COLO829 (cell line): ENCODE measurements at regions not wholly inside any gene's neighbourhood (a gene's known extent, or its start where the extent isn't known, plus 50 kb on each side); places are given as distances from the start of the nearest gene placed in this dataset.

Experiments used
- DNase-seq: peaks from one replicate; pipeline ENCODE4 v3.0.0; 2012; ENCODE audit warnings: low spot score

DNA sequence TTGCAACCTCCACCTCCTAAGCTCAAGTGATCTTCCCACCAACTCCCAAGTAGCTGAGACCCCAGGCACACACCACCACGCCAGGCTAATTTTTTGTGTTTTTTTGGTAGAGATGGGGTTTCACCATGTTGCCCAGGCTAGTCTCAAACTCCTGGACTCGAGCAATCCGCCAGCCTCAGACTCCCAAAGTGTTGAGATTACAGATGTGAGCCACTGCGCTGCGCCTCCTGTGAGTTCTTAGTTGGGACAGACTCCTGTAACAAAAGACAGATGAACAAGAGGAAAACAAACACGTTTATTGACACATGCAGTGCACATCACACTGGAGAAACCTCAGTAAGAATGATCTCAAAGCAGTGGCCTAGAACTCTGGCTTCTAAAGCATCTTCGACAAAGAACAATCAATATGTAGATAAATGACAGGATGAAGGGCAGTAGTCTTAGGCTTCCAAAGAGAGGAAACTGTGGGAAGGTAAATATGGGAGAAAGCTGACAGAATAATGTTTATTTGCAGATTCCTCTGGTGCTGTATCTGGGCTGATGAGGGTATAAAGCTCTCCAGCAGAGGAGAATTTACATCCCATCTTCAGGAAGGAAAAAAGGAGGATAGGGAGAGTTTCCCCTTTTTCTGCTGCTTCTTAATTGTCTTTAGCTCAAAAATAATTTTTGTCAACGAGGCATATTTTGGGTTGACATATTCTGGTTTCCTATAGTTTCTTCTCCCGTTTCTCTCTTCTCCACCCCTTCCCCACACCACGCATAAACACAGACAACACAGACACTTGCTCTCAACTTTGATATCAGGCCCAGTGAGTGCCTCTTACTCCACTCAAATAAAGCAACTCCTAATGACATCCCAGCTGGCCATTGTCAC, 84.7 kb upstream of the TNFAIP3 start:
- no peak for DNase-seq

- DNase-seq: no peak
These were observed 83.3 kb upstream of the TNFAIP3 start for GRCh38 chr6:137783710-137784109.

DNA sequence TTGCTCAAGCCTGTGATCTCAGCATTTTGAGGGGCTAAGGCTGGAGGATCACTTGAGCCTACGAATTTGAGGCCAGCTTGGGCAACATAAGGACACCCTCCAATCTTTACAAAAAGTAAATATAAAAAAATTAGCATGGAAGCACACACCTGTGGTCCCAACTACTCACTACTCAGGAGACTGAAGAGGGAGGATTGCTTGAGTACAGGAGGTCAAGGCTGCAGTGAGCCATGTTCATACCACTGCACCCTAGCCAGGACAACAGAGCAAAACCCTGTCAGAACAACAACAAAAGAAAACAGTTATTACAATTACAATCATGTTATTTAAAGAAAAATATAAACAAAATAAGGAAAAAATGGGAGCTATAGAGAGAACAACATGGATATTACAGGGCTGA, 82.5 kb upstream of the TNFAIP3 start:
- no peak for DNase-seq

DNA sequence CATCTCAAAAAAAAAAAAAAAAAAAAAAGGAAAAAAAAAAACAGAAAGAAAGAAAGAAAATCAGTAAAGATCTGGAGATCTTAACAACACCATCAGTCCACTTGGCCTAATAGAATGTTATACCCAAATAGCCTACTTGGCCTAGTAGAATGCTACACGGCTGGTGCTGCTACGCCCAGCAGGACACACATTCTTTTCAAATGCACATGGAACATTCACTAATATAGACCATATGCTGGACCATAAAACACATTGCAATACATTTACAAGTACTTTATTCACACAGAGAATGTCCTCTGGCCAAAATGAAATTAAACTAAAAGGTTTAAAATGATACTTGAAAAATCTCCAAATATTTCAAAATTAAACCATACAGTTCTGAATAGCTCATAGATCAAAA, 80.0 kb upstream of the TNFAIP3 start:
- DNase-seq: no peak

- DNase-seq: no peak
These were observed 78.8 kb upstream of the TNFAIP3 start for GRCh38 chr6:137788248-137788647.

GRCh38 chr6:137791281-137792159, 75.5 kb upstream of the TNFAIP3 start:
- DNase-seq: no peak

DNA sequence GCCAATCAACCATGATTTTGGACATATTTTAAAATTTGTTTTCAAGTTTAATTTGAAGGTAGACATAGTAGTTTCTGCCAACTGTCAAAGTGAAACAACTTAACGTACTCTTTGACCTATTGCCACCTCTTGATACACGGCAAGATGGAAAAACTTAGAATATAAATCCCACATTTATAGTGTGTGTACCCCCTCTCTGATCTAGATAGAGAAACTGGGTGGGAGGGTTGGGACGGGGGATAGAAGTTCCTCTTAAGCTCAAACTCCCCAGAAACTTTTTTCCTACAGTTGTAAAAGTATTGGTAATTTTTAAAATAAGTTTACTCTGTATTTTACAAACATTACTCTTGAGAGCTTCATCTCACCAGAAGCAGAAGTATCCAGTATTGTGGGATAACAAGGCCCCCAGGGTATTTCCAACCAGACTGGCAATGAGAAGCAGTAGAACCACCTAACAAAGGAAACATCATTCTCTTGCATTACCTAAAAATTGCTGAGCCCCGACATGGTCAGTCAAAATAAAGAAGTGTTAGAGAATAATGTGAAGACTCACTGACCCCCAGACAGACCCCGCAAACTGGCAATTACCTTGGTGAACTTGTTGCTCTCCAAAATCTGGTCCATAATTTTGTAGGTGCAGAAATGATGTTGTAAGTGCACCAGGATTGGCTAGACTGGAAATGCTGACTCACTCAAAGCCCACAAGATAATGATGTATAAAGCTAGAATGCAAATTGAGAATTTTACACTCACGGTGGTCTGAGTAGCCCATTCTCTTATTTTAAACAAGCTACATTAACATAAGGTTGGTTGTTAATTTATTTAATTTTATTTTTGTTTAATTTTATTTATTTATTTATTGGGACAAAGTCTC, 74.7 kb upstream of the TNFAIP3 start:
- no peak for DNase-seq

DNA sequence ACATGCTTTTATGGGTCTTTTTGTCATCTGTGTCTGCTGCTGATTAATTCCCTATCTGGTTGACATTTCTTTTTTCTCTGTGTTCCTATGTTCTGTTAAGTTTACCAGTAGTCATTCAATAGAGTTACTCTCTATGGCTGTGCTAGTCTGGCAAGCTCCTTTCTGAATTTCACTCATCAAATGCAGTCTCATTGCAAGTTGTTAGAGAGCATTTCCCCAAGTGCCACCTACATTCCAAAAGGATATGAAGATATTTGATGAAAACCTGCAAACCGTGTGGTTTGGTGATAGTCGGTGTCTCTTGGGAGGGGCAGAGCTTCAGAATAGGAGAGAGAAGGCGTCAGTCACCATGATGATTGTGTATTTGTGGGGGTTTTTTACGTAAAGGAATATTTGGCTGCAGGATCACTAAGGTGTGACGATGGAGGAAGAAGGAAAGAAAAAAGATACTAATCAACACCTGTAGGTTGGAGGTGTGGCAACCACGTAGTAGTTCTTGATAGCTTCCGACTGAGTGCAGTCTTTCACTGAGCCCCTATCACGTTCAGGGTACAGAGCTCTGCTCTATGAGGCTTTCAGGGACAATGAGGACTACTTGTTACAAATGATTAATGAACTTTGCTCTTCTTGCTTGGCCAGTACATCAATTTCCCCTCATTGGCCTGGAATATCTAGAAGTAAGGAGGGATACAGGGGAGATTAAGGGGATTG, 73.1 kb upstream of the TNFAIP3 start:
- DNase-seq: no peak

- no peak for DNase-seq
These were observed 72.4 kb upstream of the TNFAIP3 start for GRCh38 chr6:137794516-137795201.

DNA sequence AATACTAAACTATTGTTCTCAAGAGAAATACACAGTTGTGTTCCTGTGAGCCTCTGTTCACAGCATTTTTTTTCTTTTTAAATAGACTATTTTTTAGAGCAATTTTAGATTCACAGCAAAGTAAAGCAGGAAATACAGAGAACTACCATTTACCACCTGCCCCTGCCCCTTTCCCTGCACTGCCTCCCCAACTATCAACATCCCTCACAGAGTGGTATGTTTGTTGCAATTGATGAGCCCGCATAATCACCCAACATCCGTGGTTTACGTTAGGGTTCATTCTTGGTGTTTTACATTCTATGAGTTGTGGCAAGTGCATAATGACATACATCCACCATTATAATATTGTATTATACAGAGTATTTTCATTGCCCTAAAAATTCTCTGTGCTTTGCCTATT, 71.6 kb upstream of the TNFAIP3 start:
- DNase-seq: no peak

DNA sequence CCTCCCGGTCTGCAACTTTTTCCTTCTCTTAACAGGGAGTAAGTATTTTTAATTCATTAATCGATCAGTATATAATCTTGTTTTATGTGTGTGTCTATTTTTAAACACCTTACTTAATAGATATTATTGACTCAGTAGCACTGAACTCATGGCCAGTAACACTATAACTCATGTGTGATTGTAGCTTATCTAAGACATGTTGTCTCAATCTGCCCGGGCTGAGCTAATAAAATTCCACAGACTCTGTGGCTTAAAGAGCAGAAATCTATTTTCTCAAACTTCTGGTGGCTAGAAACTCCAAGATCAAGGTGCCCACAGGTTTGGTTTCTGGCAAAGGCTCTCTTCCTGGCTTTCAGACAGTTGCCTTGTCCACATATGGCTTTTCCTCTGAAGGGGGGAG, 68.8 kb upstream of the TNFAIP3 start:
- DNase-seq: no peak

GRCh38 chr6:137798846-137799245, 68.2 kb upstream of the TNFAIP3 start:
- no peak for DNase-seq

GRCh38 chr6:137799950-137800568, 67.0 kb upstream of the TNFAIP3 start:
- DNase-seq: peak; percentile 53

DNA sequence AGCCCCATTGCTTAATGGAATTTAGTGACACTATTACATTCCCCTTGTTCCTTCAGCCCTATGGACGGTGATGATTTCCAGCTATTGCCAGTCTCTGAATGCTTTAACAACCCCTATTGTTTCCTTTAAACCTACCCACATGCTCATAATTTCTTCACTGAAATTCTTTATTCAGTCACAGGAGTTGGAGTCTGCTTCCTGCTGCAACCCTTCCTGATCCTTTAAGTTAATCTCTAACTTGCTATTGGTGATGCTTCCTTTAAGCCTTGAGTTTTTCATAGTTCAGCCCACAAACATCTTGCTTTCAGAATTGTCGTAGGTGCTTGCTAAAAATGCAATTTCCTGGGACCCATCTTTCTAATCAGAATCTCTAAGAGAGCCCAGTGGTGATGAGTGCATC, 66.3 kb upstream of the TNFAIP3 start:
- DNase-seq: no peak

- DNase-seq: no peak
These were observed 65.5 kb upstream of the TNFAIP3 start for GRCh38 chr6:137801352-137802114.

DNA sequence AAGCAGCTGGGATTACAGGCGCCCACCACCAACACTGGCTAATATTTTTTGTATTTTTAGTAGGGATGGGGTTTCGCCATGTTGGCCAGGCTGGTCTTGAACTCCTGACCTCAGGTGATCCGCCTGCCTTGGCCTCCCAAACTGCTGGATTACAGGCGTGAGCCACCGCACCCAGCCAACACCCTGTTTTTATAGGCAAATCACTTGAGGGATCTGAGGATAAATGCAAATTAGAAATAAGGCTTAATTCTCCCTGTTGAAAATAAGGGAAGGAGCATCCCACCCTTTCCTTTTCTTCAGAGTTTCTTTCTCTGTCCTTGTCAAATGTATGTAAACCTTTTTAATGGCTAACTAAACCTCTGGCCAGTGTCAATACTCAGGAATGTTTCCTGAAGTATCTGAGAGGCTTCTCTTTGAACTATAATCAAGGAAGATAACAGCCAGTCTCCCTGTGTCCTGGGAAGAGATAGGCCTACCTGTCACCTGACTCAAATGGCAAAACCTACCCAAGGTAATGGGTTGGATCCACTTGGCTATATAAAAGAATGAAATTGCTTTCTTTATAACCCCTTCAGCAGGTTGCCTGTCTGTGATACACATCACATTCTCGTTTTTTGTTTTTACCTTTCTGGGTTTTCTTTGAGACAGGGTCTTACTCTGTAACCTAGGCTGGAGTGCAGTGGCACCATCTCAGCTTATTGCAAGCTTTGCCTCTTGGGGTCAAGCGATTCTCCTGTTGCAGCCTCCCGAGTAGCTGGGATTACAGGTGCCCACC, 64.5 kb upstream of the TNFAIP3 start:
- no peak for DNase-seq

- no peak for DNase-seq
These were observed 62.4 kb upstream of the TNFAIP3 start for GRCh38 chr6:137804637-137805036.

DNA sequence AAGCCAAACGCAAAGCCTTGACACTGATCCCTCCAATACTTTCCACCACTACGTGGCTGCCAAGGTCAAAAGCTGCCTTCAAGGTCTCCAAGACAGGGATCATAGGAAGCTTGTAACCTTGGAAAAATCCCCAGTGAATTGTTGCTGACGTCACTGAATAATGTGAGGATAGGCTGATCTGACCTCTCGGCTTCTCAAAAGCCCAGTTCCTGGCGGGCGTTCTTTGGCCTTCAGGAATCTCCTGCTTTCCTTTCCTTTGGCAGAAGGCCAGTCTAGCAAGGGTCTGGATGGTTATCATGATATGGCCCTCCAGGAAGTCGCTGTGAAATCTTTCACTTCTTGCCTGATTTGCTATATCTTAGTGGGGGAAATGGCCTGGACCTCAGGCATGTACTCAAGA, 61.4 kb upstream of the TNFAIP3 start:
- no peak for DNase-seq
